Fibroblast of lung (primary cell): ENCODE measurements at regions not wholly inside any gene's neighbourhood (a gene's known extent, or its start where the extent isn't known, plus 50 kb on each side); places are given as distances from the start of the nearest gene placed in this dataset.

Experiments used
- CTCF ChIP-seq, 2 donors: IDR thresholded peaks in 1 of 2; conservative IDR thresholded peaks in 1 of 2; 1 replicate in 1 of 2; 2 replicates in 1 of 2; pipeline ENCODE4 v1.5.1; 2011 to 2012; ENCODE audit warnings: low read length in 2 of 2, control low read depth in 1 of 2, inconsistent platforms in 1 of 2, low read depth in 1 of 2, mild to moderate bottlenecking in 1 of 2
- EZH2 ChIP-seq: IDR thresholded peaks from 2 replicates; pipeline ENCODE4 v1.5.1; 2012; ENCODE audit warnings: low read length, control low read depth, mild to moderate bottlenecking; ENCODE audit errors: missing control alignments

GRCh38 chr1:70892140-70892539 lies 155.5 kb downstream of the PTGER3 start:
- TF ChIP-seq CTCF (conservative IDR thresholded peaks at IDR 0.05 in 1 of 2, IDR thresholded peaks at IDR 0.05 in 1 of 2; ENCODE audit: low read depth in 1 of 2, low read length in 2 of 2) (no peak), EZH2 (no peak)
